Epithelial cell of prostate (primary cell): ENCODE measurements at regions not wholly inside any gene's neighbourhood (a gene's known extent, or its start where the extent isn't known, plus 50 kb on each side); places are given as distances from the start of the nearest gene placed in this dataset.
"Not testable (repeated sequence)": the region's sequence is repeated elsewhere in the genome, so short reads cannot be mapped to it uniquely, and the experiment has no call there.

ENCODE experiments used
- DNase-seq: peaks from one replicate; pipeline ENCODE4 v3.0.0-alpha.2; 2011; ENCODE audit warnings: low read depth, low spot score
- H3K27ac ChIP-seq: fragments of 450-650 bp; 2 replicates; pipeline ENCODE4 v1.5.1; 2017; ENCODE audit warnings: mild to moderate bottlenecking

GRCh38 chr1:38585460-38585859 lies 274.1 kb downstream of the RRAGC start:
- H3K27ac ChIP-seq = no peak overlapping the region
- DNase-seq = no peak

GRCh38 chr1:38584448-38585355 lies 274.9 kb downstream of the RRAGC start:
- DNase-seq = no peak
- H3K27ac ChIP-seq = no peak overlapping the region

GRCh38 chr1:38583287-38583686 lies 276.3 kb downstream of the RRAGC start:
- DNase-seq, H3K27ac ChIP-seq: not testable (repeated sequence)

GRCh38 chr1:38581396-38581795 lies 278.2 kb downstream of the RRAGC start:
- DNase-seq = no peak
- no peak overlapping the region for H3K27ac ChIP-seq

GRCh38 chr1:38580594-38580993 lies 279.0 kb downstream of the RRAGC start:
- DNase-seq = no peak
- H3K27ac ChIP-seq = no peak overlapping the region

GRCh38 chr1:38579056-38579455 lies 280.5 kb downstream of the RRAGC start:
- no peak for DNase-seq
- H3K27ac ChIP-seq = no peak overlapping the region

GRCh38 chr1:38578271-38578951 lies 281.2 kb downstream of the RRAGC start:
- H3K27ac ChIP-seq = no peak overlapping the region
- no peak for DNase-seq

- DNase-seq = no peak
- H3K27ac ChIP-seq = no peak overlapping the region
Measured at GRCh38 chr1:38577937-38578270, 281.7 kb downstream of the RRAGC start.

- DNase-seq = no peak
- no peak overlapping the region for H3K27ac ChIP-seq
Measured at GRCh38 chr1:38577385-38577784, 282.2 kb downstream of the RRAGC start.

GRCh38 chr1:38576241-38576640 lies 283.3 kb downstream of the RRAGC start:
- no peak for DNase-seq
- H3K27ac ChIP-seq = no peak overlapping the region

- DNase-seq = no peak
- H3K27ac ChIP-seq = no peak overlapping the region
Measured at GRCh38 chr1:38571726-38572125, 287.8 kb downstream of the RRAGC start.

GRCh38 chr1:38570657-38570975 lies 289.0 kb downstream of the RRAGC start:
- H3K27ac ChIP-seq = no peak overlapping the region
- no peak for DNase-seq

GRCh38 chr1:38569932-38570656 lies 289.5 kb downstream of the RRAGC start:
- H3K27ac ChIP-seq = no peak overlapping the region
- DNase-seq = no peak

- no peak for DNase-seq
- H3K27ac ChIP-seq = no peak overlapping the region
Measured at GRCh38 chr1:38568061-38568857, 291.3 kb downstream of the RRAGC start.

- H3K27ac ChIP-seq = no peak overlapping the region
- DNase-seq = no peak
Measured at GRCh38 chr1:38567401-38567800, 292.2 kb downstream of the RRAGC start.

GRCh38 chr1:38565020-38565491 lies 294.5 kb downstream of the RRAGC start:
- DNase-seq = no peak
- H3K27ac ChIP-seq = no peak overlapping the region

GRCh38 chr1:38563942-38564735 lies 295.4 kb downstream of the RRAGC start:
- DNase-seq = no peak
- H3K27ac ChIP-seq = no peak overlapping the region

- DNase-seq = no peak
- H3K27ac ChIP-seq = no peak overlapping the region
Measured at GRCh38 chr1:38561725-38562124, 297.8 kb downstream of the RRAGC start.

GRCh38 chr1:38561110-38561509 lies 298.5 kb downstream of the RRAGC start:
- DNase-seq = no peak
- no peak overlapping the region for H3K27ac ChIP-seq
